Smooth muscle cell (in vitro differentiated cells): ENCODE measurements at regions not wholly inside any gene's neighbourhood (a gene's known extent, or its start where the extent isn't known, plus 50 kb on each side); places are given as distances from the start of the nearest gene placed in this dataset.

Experiments
- DNase-seq: peaks from one replicate; lab custom pipeline; 2025; ENCODE audit not compliant: unreplicated experiment; lab: John Stamatoyannopoulos, UW
- H2AFZ ChIP-seq: fragments of 200-600 bp; sonication (generic); 2 replicates; pipeline ENCODE4 v1.6.0; 2016; ENCODE audit warnings: antibody characterized with exemption, low read depth, mild to moderate bottlenecking
- H3F3A ChIP-seq: fragments of 200-600 bp; sonication (generic); 2 replicates; pipeline ENCODE4 v1.6.0; 2017; ENCODE audit warnings: antibody characterized with exemption, low read depth
- H3K27ac ChIP-seq: fragments of 200-600 bp; sonication (generic); 2 replicates; pipeline ENCODE4 v1.5.1; 2016; ENCODE audit warnings: low read depth, mild to moderate bottlenecking
- H3K27me3 ChIP-seq: fragments of 200-600 bp; sonication (generic); 2 replicates; pipeline ENCODE4 v1.6.1; 2016; ENCODE audit warnings: low read depth, mild to moderate bottlenecking
- H3K36me3 ChIP-seq: fragments of 200-600 bp; sonication (generic); 2 replicates; pipeline ENCODE4 v1.5.1; 2016; ENCODE audit warnings: low read depth
- H3K4me1 ChIP-seq: fragments of 200-600 bp; sonication (generic); 2 replicates; pipeline ENCODE4 v1.5.1; 2016; ENCODE audit warnings: low read depth
- H3K4me2 ChIP-seq: fragments of 200-600 bp; sonication (generic); 2 replicates; pipeline ENCODE4 v1.6.0; 2016; ENCODE audit warnings: mild to moderate bottlenecking
- H3K4me3 ChIP-seq: fragments of 200-600 bp; sonication (generic); 2 replicates; pipeline ENCODE4 v1.5.1; 2016; ENCODE audit warnings: mild to moderate bottlenecking
- H3K79me2 ChIP-seq: fragments of 200-600 bp; sonication (generic); 2 replicates; pipeline ENCODE4 v1.6.0; 2016; ENCODE audit warnings: low read depth, mild to moderate bottlenecking
- H3K9ac ChIP-seq: fragments of 200-600 bp; sonication (generic); 2 replicates; pipeline ENCODE4 v1.6.0; 2016; ENCODE audit warnings: low read depth
- H3K9me3 ChIP-seq: fragments of 200-600 bp; sonication (generic); replicated peaks from 2 replicates; pipeline ENCODE4 v1.5.1; 2016; ENCODE audit warnings: low read depth
- H4K20me1 ChIP-seq: fragments of 200-600 bp; sonication (generic); 2 replicates; pipeline ENCODE4 v1.6.0; 2016; ENCODE audit warnings: low read depth
- CTCF ChIP-seq: fragments of 200-600 bp; sonication (generic); IDR thresholded peaks from 2 replicates; pipeline ENCODE4 v1.5.1; 2017; ENCODE audit warnings: borderline replicate concordance, mild to moderate bottlenecking, antibody characterized with exemption; ENCODE audit not compliant: insufficient read depth, poor library complexity, severe bottlenecking
- WGBS: methylation state at CpG from one replicate; pipeline ENCODE4 v1.1.7; 2016; ENCODE audit warnings: low lambda C conversion rate; 5-methylcytosine and 5-hydroxymethylcytosine counted together

GRCh38 chr12:38160318-38161122 is 156.1 kb upstream of the ALG10B start:
- WGBS = 89% methylated on average over 41 of the region's 41 CpGs
- Histone ChIP-seq H3K79me2 (no peaks in the 10 kb centered on the region), H3K27me3 (no peaks in the 10 kb centered on the region), H3K4me1 (no peaks in the 10 kb centered on the region), H3K4me3 (no peak overlapping the region), H3K9ac (no peak overlapping the region), H3K27ac (no peak overlapping the region), H4K20me1 (no peaks in the 10 kb centered on the region), H3F3A (no peaks in the 10 kb centered on the region), H2AFZ (no peak overlapping the region), H3K36me3 (no peaks in the 10 kb centered on the region), H3K4me2 (no peak overlapping the region), H3K9me3 (peaks cover 3% of the 10 kb centered on the region)
- TF ChIP-seq CTCF = no peak
- DNase-seq = no peak

GRCh38 chr12:38161123-38162000 is 155.2 kb upstream of the ALG10B start:
- no peaks in the 10 kb centered on the region for H3K36me3 ChIP-seq
- no peaks in the 10 kb centered on the region for H3K4me1 ChIP-seq
- no peak for DNase-seq
- no peaks in the 10 kb centered on the region for H3F3A ChIP-seq
- H3K79me2 ChIP-seq = no peaks in the 10 kb centered on the region
- H2AFZ ChIP-seq = no peak overlapping the region
- no peak overlapping the region for H3K4me3 ChIP-seq
- no peak overlapping the region for H3K27ac ChIP-seq
- H3K27me3 ChIP-seq = no peaks in the 10 kb centered on the region
- TF ChIP-seq CTCF = no peak
- H3K9me3 ChIP-seq = peaks cover 3% of the 10 kb centered on the region
- no peak overlapping the region for H3K4me2 ChIP-seq
- H4K20me1 ChIP-seq = no peaks in the 10 kb centered on the region
- 88% methylated on average over 33 of the region's 38 CpGs for WGBS
- no peak overlapping the region for H3K9ac ChIP-seq

GRCh38 chr12:38162013-38162412 is 154.6 kb upstream of the ALG10B start:
- no peak for DNase-seq
- H3K4me1 ChIP-seq = no peaks in the 10 kb centered on the region
- TF ChIP-seq CTCF = no peak
- no peak overlapping the region for H3K9ac ChIP-seq
- no peaks in the 10 kb centered on the region for H3K27me3 ChIP-seq
- no peak overlapping the region for H2AFZ ChIP-seq
- H3K36me3 ChIP-seq = no peaks in the 10 kb centered on the region
- no peaks in the 10 kb centered on the region for H3K79me2 ChIP-seq
- H3K9me3 ChIP-seq = no peaks in the 10 kb centered on the region
- no peak overlapping the region for H3K4me2 ChIP-seq
- WGBS = 91% methylated on average over 19 of the region's 19 CpGs
- no peaks in the 10 kb centered on the region for H4K20me1 ChIP-seq
- no peaks in the 10 kb centered on the region for H3F3A ChIP-seq
- no peak overlapping the region for H3K4me3 ChIP-seq
- H3K27ac ChIP-seq = no peak overlapping the region
